ENCODE measurements at regions not wholly inside any gene's neighbourhood (a gene's known extent, or its start where the extent isn't known, plus 50 kb on each side); places are given as distances from the start of the nearest gene placed in this dataset.

DNA sequence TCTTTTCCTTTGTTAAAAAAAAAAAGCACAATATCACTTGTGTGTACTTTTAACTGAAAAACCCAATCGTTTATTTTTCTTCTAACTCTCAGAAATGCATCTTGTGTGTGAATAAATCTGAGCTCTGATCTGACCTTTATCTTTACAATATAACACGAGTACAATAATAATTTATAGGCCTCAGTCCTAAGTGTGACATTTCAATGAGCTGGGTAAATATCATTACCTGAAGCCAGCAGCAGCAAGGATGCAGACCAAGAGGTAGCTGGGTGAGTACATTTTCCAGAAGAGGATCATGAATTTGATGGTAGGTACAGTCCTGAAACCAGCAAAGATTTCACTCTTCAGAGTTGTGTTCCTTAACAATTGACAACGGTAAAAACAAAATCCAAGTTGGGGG lies 264.0 kb upstream of the KIF2A start:
- TF ChIP-seq POLR2AphosphoS5 (IDR thresholded peaks at IDR 0.05) (no peak), POLR2A (IDR thresholded peaks at IDR 0.05) (no peak)
- TF ChIP-seq, protein P1, sequence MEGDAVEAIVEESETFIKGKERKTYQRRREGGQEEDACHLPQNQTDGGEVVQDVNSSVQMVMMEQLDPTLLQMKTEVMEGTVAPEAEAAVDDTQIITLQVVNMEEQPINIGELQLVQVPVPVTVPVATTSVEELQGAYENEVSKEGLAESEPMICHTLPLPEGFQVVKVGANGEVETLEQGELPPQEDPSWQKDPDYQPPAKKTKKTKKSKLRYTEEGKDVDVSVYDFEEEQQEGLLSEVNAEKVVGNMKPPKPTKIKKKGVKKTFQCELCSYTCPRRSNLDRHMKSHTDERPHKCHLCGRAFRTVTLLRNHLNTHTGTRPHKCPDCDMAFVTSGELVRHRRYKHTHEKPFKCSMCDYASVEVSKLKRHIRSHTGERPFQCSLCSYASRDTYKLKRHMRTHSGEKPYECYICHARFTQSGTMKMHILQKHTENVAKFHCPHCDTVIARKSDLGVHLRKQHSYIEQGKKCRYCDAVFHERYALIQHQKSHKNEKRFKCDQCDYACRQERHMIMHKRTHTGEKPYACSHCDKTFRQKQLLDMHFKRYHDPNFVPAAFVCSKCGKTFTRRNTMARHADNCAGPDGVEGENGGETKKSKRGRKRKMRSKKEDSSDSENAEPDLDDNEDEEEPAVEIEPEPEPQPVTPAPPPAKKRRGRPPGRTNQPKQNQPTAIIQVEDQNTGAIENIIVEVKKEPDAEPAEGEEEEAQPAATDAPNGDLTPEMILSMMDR (IDR thresholded peaks at IDR 0.05): no peak
